Gastrocnemius medialis (tissue), 4 donors: ENCODE measurements at regions not wholly inside any gene's neighbourhood (a gene's known extent, or its start where the extent isn't known, plus 50 kb on each side); places are given as distances from the start of the nearest gene placed in this dataset.
"Not testable (repeated sequence)": the region's sequence is repeated elsewhere in the genome, so short reads cannot be mapped to it uniquely, and the experiment has no call there.

Source experiments
- ATAC-seq, 2 donors: fragments of 150-250 bp; one replicate each; pipeline ENCODE4 v1.9.1; 2016
- DNase-seq, 2 donors: peaks; one replicate each; pipeline ENCODE4 v3.0.0-alpha.2; 2019
- H3K27ac ChIP-seq, 4 donors: fragments of 200-600 bp; sonication (generic); 1 replicate in 1 of 4; 2 replicates in 3 of 4; pipeline ENCODE4 v1.5.1; 2016 to 2018; ENCODE audit warnings: mild to moderate bottlenecking in 2 of 4, moderate library complexity in 1 of 4
- H3K27me3 ChIP-seq, 3 donors: fragments of 200-600 bp; sonication (generic) in 2 of 3; 1 replicate in 1 of 3; 2 replicates in 2 of 3; pipeline versions ENCODE4 v1.5.1 to v1.6.0; 2016 to 2019; ENCODE audit warnings: mild to moderate bottlenecking in 1 of 3, moderate library complexity in 1 of 3
- H3K36me3 ChIP-seq, 2 donors: fragments of 200-600 bp; sonication (generic) in 1 of 2; one replicate each; pipeline ENCODE4 v1.5.1; 2017 to 2018
- H3K4me1 ChIP-seq, 2 donors: fragments of 200-600 bp; sonication (generic) in 1 of 2; one replicate each; pipeline ENCODE4 v1.5.1; 2016 to 2017; ENCODE audit warnings: mild to moderate bottlenecking in 2 of 2
- H3K4me3 ChIP-seq, 4 donors: fragments of 200-600 bp; sonication (generic) in 3 of 4; 1 replicate in 1 of 4; 2 replicates in 3 of 4; pipeline ENCODE4 v1.5.1; 2016 to 2019; ENCODE audit warnings: mild to moderate bottlenecking in 2 of 4
- H3K9me3 ChIP-seq, 3 donors: fragments of 200-600 bp; sonication (generic) in 2 of 3; 1 replicate in 1 of 3; 2 replicates in 2 of 3; pipeline ENCODE4 v1.5.1; 2016 to 2019
- CTCF ChIP-seq, 5 experiments: fragments of 450-650 bp in 3 of 5; fragments of 200-600 bp in 2 of 5; sonication (generic) in 2 of 5; IDR thresholded peaks in 4 of 5; conservative IDR thresholded peaks in 1 of 5; 1 replicate in 4 of 5; 2 replicates in 1 of 5; pipeline ENCODE4 v1.5.1; 2016 to 2019; ENCODE audit warnings: antibody characterized with exemption in 5 of 5, mild to moderate bottlenecking in 3 of 5, moderate library complexity in 3 of 5
- POLR2A ChIP-seq, 2 donors: fragments of 450-650 bp; IDR thresholded peaks; one replicate each; pipeline ENCODE4 v1.6.1; 2017; ENCODE audit warnings: antibody characterized with exemption in 2 of 2, mild to moderate bottlenecking in 2 of 2, moderate library complexity in 2 of 2
- in situ Hi-C, 4 donors: fragments of 200-750 bp; cut with MboI; loops; one replicate each; pipeline versions ENCODE4 v1.15.0 to v1.8.0; 2017; ENCODE audit warnings: low sequenced_read_pairs in 4 of 4
- intact Hi-C: fragments of 100-400 bp; cut with DNase I; formaldehyde crosslinking; loops from one replicate; pipeline ENCODE4 v1.15.1; 2023; ENCODE audit warnings: low total_unique reads

DNA sequence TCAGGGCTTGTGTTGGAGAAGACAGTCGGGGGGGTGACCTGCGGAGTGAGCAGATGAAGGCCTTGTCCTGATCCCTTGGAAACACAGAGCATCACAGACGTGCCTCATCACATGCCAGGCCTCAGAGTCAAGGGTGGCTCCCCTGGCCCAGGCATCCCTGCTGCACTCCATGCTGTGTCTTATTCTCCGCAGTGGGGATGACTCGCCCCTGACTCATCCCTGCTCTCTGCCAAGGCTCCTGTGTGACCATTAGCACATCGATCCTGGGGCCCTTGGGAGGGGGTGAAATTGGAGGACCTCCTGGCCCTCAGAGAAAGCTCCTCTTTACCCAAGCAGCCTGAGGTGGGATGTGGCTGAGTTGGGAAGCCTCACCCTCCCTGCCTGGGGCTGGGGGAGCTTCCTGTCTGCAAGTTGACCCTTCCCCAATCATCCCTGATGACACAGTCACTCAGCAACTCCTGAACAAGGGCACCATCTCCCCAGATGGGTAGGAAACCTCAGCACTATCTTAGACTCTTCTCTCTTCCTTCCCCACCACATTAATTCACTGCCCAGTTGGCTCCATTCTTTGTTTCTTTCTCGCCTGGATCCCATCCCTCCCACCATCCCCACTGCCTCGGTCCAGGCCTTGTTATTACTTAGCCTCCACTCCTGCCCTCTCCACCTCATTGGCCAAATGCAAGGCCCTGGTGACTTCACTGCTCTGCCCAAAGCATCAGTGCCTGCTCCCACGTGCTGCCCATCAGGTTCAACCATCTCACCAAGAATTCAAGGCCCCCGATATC, 74.6 kb downstream of the CAMK2N1 start:
- no peaks in the 10 kb centered on the region for H3K36me3 ChIP-seq
- ATAC-seq, result no peak
- TF ChIP-seq CTCF (IDR thresholded peaks at IDR 0.05 in 4 of 5, conservative IDR thresholded peaks at IDR 0.05 in 1 of 5), result no peak
- no peak for TF ChIP-seq POLR2A (IDR thresholded peaks at IDR 0.05)

DNA sequence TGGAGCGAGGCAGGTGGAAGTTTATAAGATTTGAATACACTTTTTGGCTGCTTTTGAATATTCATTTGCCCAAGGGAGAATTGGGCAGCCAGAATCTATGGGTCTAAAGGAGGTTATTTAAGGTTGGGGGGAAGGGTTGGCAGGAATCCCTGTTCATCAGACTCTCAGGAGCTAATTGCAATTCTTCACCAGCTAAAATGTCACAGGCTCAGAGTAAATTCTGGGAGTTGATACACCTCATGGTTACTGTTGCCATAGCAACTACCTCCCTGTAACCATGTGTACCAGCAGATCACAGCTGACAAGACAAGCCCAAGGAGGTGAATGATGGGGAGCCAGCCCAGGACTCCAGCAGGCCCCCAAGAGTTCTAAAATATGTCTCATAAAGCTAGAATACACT, 75.5 kb downstream of the CAMK2N1 start:
- H3K27me3 ChIP-seq, result no peaks in the 10 kb centered on the region
- ATAC-seq, result no peak

More for the DNA sequence above, 74.6 kb downstream of the CAMK2N1 start:
- intact Hi-C loops (no loop called here), in situ Hi-C loops (no loop called here)
- no peak overlapping the region for H3K27ac ChIP-seq
- H3K27me3 ChIP-seq, result no peaks in the 10 kb centered on the region
- H3K4me3 ChIP-seq, result no peak overlapping the region
- no peaks in the 10 kb centered on the region for H3K9me3 ChIP-seq
- DNase-seq, result no peak
- no peaks in the 10 kb centered on the region for H3K4me1 ChIP-seq

GRCh38 chr1:20409971-20410370, 76.0 kb downstream of the CAMK2N1 start:
- ATAC-seq (no peak), DNase-seq (no peak)
- in situ Hi-C loops (no loop called here), intact Hi-C loops (no loop called here)
- no peaks in the 10 kb centered on the region for H3K27me3 ChIP-seq
- TF ChIP-seq POLR2A (IDR thresholded peaks at IDR 0.05), result no peak
- TF ChIP-seq CTCF (IDR thresholded peaks at IDR 0.05 in 4 of 5, conservative IDR thresholded peaks at IDR 0.05 in 1 of 5), result no peak
- no peaks in the 10 kb centered on the region for H3K36me3 ChIP-seq
- H3K4me3 ChIP-seq, result no peak overlapping the region
- no peaks in the 10 kb centered on the region for H3K9me3 ChIP-seq
- H3K4me1 ChIP-seq, result no peaks in the 10 kb centered on the region
- no peak overlapping the region for H3K27ac ChIP-seq

More for the DNA sequence above, 75.5 kb downstream of the CAMK2N1 start:
- intact Hi-C loops, result no loop called here
- H3K4me1 ChIP-seq, result no peaks in the 10 kb centered on the region
- in situ Hi-C loops, result no loop called here
- no peak overlapping the region for H3K27ac ChIP-seq
- TF ChIP-seq POLR2A (IDR thresholded peaks at IDR 0.05), result no peak
- no peak for TF ChIP-seq CTCF (IDR thresholded peaks at IDR 0.05 in 4 of 5, conservative IDR thresholded peaks at IDR 0.05 in 1 of 5)
- no peak overlapping the region for H3K4me3 ChIP-seq
- no peak for DNase-seq
- no peaks in the 10 kb centered on the region for H3K9me3 ChIP-seq
- H3K36me3 ChIP-seq, result no peaks in the 10 kb centered on the region

DNA sequence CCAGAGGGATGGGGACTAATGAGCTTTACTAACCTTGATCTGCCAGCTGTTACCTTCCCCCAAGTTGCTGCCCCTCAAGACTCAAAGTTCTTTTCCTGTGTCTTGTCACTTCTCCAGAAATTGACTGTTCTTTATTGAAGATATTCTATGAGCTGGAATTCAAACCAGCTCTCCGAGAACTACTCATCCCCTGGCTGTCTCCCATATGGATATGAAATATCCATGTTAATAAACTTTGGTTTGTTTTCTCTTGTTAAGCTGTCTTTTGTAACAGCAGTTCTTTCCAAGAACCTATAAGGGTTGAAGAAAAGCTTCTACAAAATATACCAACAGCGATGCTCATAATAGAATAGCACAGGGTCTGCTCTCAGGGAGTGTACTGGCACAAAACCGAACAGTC, 77.0 kb downstream of the CAMK2N1 start:
- H3K27me3 ChIP-seq, result no peaks in the 10 kb centered on the region
- H3K36me3 ChIP-seq, result no peaks in the 10 kb centered on the region
- H3K4me3 ChIP-seq, result no peak overlapping the region
- intact Hi-C loops (no loop called here), in situ Hi-C loops (no loop called here)
- H3K27ac ChIP-seq, result no peak overlapping the region
- no peaks in the 10 kb centered on the region for H3K4me1 ChIP-seq
- H3K9me3 ChIP-seq, result no peaks in the 10 kb centered on the region
- no peak for DNase-seq
- no peak for ATAC-seq
- no peak for TF ChIP-seq CTCF (IDR thresholded peaks at IDR 0.05 in 4 of 5, conservative IDR thresholded peaks at IDR 0.05 in 1 of 5)
- TF ChIP-seq POLR2A (IDR thresholded peaks at IDR 0.05), result no peak

GRCh38 chr1:20408133-20408650, 77.8 kb downstream of the CAMK2N1 start:
- H3K36me3 ChIP-seq, H3K4me3 ChIP-seq, H3K27me3 ChIP-seq, intact Hi-C loops, ATAC-seq, H3K27ac ChIP-seq, H3K4me1 ChIP-seq, H3K9me3 ChIP-seq, DNase-seq, in situ Hi-C loops: not testable (repeated sequence)
